ENCODE measurements at regions not wholly inside any gene's neighbourhood (a gene's known extent, or its start where the extent isn't known, plus 50 kb on each side); places are given as distances from the start of the nearest gene placed in this dataset.

- DNase-seq: no peak
These were observed 170.5 kb downstream of the GPX5 start for GRCh38 chr6:28696167-28696566.

- no peak for DNase-seq
These were observed 171.0 kb downstream of the GPX5 start for GRCh38 chr6:28696682-28697081.

- DNase-seq: no peak
These were observed 182.0 kb downstream of the GPX5 start for GRCh38 chr6:28707387-28708282.

- no peak for DNase-seq
These were observed 184.0 kb downstream of the GPX5 start for GRCh38 chr6:28709478-28710349.

GRCh38 chr6:28710466-28711191 lies 184.9 kb downstream of the GPX5 start:
- no peak for DNase-seq

- no peak for DNase-seq
These were observed 185.6 kb downstream of the GPX5 start for GRCh38 chr6:28711325-28711724.

- no peak for DNase-seq
These were observed 186.2 kb downstream of the GPX5 start for GRCh38 chr6:28711788-28712341.

- no peak for DNase-seq
These were observed 187.3 kb downstream of the GPX5 start for GRCh38 chr6:28712982-28713381.

- no peak for DNase-seq
These were observed 193.7 kb downstream of the GPX5 start for GRCh38 chr6:28719275-28719940.

- no peak for DNase-seq
These were observed 194.9 kb downstream of the GPX5 start for GRCh38 chr6:28720357-28721231.

- DNase-seq: no peak
These were observed 195.7 kb downstream of the GPX5 start for GRCh38 chr6:28721372-28721771.

- DNase-seq: no peak
These were observed 198.7 kb downstream of the GPX5 start for GRCh38 chr6:28724395-28724794.

- DNase-seq: no peak
These were observed 198.4 kb downstream of the TRIM27 start for GRCh38 chr6:28725274-28725809.

GRCh38 chr6:28725890-28726348 lies 197.9 kb downstream of the TRIM27 start:
- no peak for DNase-seq

- no peak for DNase-seq
These were observed 197.0 kb downstream of the TRIM27 start for GRCh38 chr6:28726569-28727309.

GRCh38 chr6:28727559-28728211 lies 196.1 kb downstream of the TRIM27 start:
- DNase-seq: no peak

- no peak for DNase-seq
These were observed 194.0 kb downstream of the TRIM27 start for GRCh38 chr6:28729501-28730402.

Measured in nucleus accumbens (tissue), 56 donors.